BLaER1 treated with 17β-estradiol and CSF1 and Interleukin-3, amounts not matched to agents 10 nM and 100 nM (cell line): ENCODE measurements at regions not wholly inside any gene's neighbourhood (a gene's known extent, or its start where the extent isn't known, plus 50 kb on each side); places are given as distances from the start of the nearest gene placed in this dataset.
A peak's percentile ranks its signal among the peaks of the same experiment; 100 is the strongest.
"Not testable (repeated sequence)": the region's sequence is repeated elsewhere in the genome, so short reads cannot be mapped to it uniquely, and the experiment has no call there.

Source experiments
- H3K27ac ChIP-seq, 11 experiments: shearing (Covaris generic); formaldehyde crosslinking; 2 replicates each; pipeline ENCODE4 v1.8.1; 2022
- H3K27me3 ChIP-seq, 11 experiments: shearing (Covaris generic); formaldehyde crosslinking; 2 replicates each; pipeline ENCODE4 v1.8.1; 2022
- H3K36me3 ChIP-seq, 11 experiments: shearing (Covaris generic); formaldehyde crosslinking; 2 replicates each; pipeline ENCODE4 v1.8.1; 2022
- H3K4me1 ChIP-seq, 10 experiments: shearing (Covaris generic); formaldehyde crosslinking; 2 replicates each; pipeline ENCODE4 v1.8.1; 2022
- H3K4me2 ChIP-seq, 11 experiments: shearing (Covaris generic); formaldehyde crosslinking; 2 replicates each; pipeline ENCODE4 v1.8.1; 2022
- H3K4me3 ChIP-seq, 10 experiments: shearing (Covaris generic); formaldehyde crosslinking; 2 replicates each; pipeline ENCODE4 v1.8.1; 2022
- H3K9ac ChIP-seq, 11 experiments: shearing (Covaris generic); formaldehyde crosslinking; 2 replicates each; pipeline ENCODE4 v1.8.1; 2022
- H3K9me3 ChIP-seq, 11 experiments: shearing (Covaris generic); formaldehyde crosslinking; replicated peaks in 1 of 11; 2 replicates each; pipeline ENCODE4 v1.8.1; 2022
- H4K20me1 ChIP-seq, 11 experiments: shearing (Covaris generic); formaldehyde crosslinking; 2 replicates each; pipeline ENCODE4 v1.8.1; 2022
- Cebpa-rat ChIP-seq, 11 experiments: shearing (Covaris generic); IDR thresholded peaks; 2 replicates each; pipeline ENCODE4 v1.8.1; 2022

- Histone ChIP-seq H3K9me3 (peaks cover 0 to 5% (median 3%) of the 10 kb centered on the region in 11 experiments; a peak in 8 of 22 replicates), H3K9ac (no peak overlapping the region), H3K36me3 (no peaks in the 10 kb centered on the region), H3K4me2 (no peak overlapping the region), H3K27me3 (no peaks in the 10 kb centered on the region), H3K27ac (no peak overlapping the region), H3K4me1 (no peaks in the 10 kb centered on the region), H3K4me3 (no peak overlapping the region), H4K20me1 (no peaks in the 10 kb centered on the region)
- TF ChIP-seq Cebpa-rat (IDR thresholded peaks at IDR 0.05), result no peak; a peak in 1 of 22 replicates
Measured at GRCh38 chr13:38283346-38283745, 66.3 kb upstream of the UFM1 start.

GRCh38 chr13:38265132-38265497, 84.5 kb upstream of the UFM1 start:
- no peak overlapping the region for H3K9ac ChIP-seq
- no peak overlapping the region for H3K4me2 ChIP-seq
- H3K27me3 ChIP-seq, result no peaks in the 10 kb centered on the region
- H3K9me3 ChIP-seq, result peaks cover 0 to 11% (median 0%) of the 10 kb centered on the region in 11 experiments; a peak in 1 of 22 replicates
- no peak overlapping the region for H3K4me3 ChIP-seq
- H3K27ac ChIP-seq, result no peak overlapping the region
- H3K36me3 ChIP-seq, result no peaks in the 10 kb centered on the region
- no peaks in the 10 kb centered on the region; a peak in 1 of 20 replicates for H3K4me1 ChIP-seq
- no peak for TF ChIP-seq Cebpa-rat (IDR thresholded peaks at IDR 0.05)
- no peaks in the 10 kb centered on the region for H4K20me1 ChIP-seq

GRCh38 chr13:38264363-38265131, 85.1 kb upstream of the UFM1 start:
- Histone ChIP-seq H3K4me2 (no peak overlapping the region), H3K4me1 (no peaks in the 10 kb centered on the region; a peak in 1 of 20 replicates), H3K27ac (no peak overlapping the region)

GRCh38 chr13:38262211-38262610, 87.4 kb upstream of the UFM1 start:
- H3K4me2 ChIP-seq, result no peak overlapping the region; a peak in 1 of 22 replicates

More at GRCh38 chr13:38264363-38265131, 85.1 kb upstream of the UFM1 start:
- peaks cover 0 to 11% (median 0%) of the 10 kb centered on the region in 11 experiments; a peak in 1 of 22 replicates for H3K9me3 ChIP-seq
- H4K20me1 ChIP-seq, result no peaks in the 10 kb centered on the region
- TF ChIP-seq Cebpa-rat (IDR thresholded peaks at IDR 0.05), result no peak
- no peaks in the 10 kb centered on the region for H3K36me3 ChIP-seq
- no peaks in the 10 kb centered on the region for H3K27me3 ChIP-seq
- no peak overlapping the region for H3K9ac ChIP-seq
- no peak overlapping the region for H3K4me3 ChIP-seq

GRCh38 chr13:38255600-38255999, 94.1 kb upstream of the UFM1 start:
- no peak for TF ChIP-seq Cebpa-rat (IDR thresholded peaks at IDR 0.05)
- Histone ChIP-seq H3K4me2 (no peak overlapping the region), H4K20me1 (no peaks in the 10 kb centered on the region), H3K4me3 (no peak overlapping the region), H3K27ac (no peak overlapping the region), H3K9me3 (no peaks in the 10 kb centered on the region), H3K9ac (no peak overlapping the region), H3K4me1 (no peaks in the 10 kb centered on the region), H3K27me3 (no peaks in the 10 kb centered on the region), H3K36me3 (no peaks in the 10 kb centered on the region)

More at GRCh38 chr13:38262211-38262610, 87.4 kb upstream of the UFM1 start:
- H4K20me1 ChIP-seq, result no peaks in the 10 kb centered on the region
- no peaks in the 10 kb centered on the region for H3K9me3 ChIP-seq
- H3K9ac ChIP-seq, result no peak overlapping the region
- no peaks in the 10 kb centered on the region for H3K27me3 ChIP-seq
- no peak overlapping the region for H3K27ac ChIP-seq
- H3K4me3 ChIP-seq, result no peak overlapping the region
- no peak for TF ChIP-seq Cebpa-rat (IDR thresholded peaks at IDR 0.05)
- H3K4me1 ChIP-seq, result no peaks in the 10 kb centered on the region; a peak in 1 of 20 replicates
- no peaks in the 10 kb centered on the region for H3K36me3 ChIP-seq

- Histone ChIP-seq H3K4me3 (no peak overlapping the region), H3K27ac (no peak overlapping the region), H3K27me3 (no peaks in the 10 kb centered on the region), H3K4me2 (no peak overlapping the region), H3K4me1 (no peaks in the 10 kb centered on the region), H3K9ac (no peak overlapping the region), H4K20me1 (no peaks in the 10 kb centered on the region), H3K9me3 (no peaks in the 10 kb centered on the region), H3K36me3 (no peaks in the 10 kb centered on the region)
- no peak for TF ChIP-seq Cebpa-rat (IDR thresholded peaks at IDR 0.05)
Measured at GRCh38 chr13:38239874-38240273, 109.8 kb upstream of the UFM1 start.

GRCh38 chr13:38228322-38228721, 121.3 kb upstream of the UFM1 start:
- no peak overlapping the region for H3K4me3 ChIP-seq
- H4K20me1 ChIP-seq, result no peaks in the 10 kb centered on the region
- H3K27ac ChIP-seq, result no peak overlapping the region
- H3K36me3 ChIP-seq, result no peaks in the 10 kb centered on the region
- peaks cover 0 to 4% (median 0%) of the 10 kb centered on the region in 11 experiments; a peak in 3 of 22 replicates for H3K9me3 ChIP-seq
- no peak overlapping the region for H3K9ac ChIP-seq
- H3K4me1 ChIP-seq, result no peaks in the 10 kb centered on the region
- no peak for TF ChIP-seq Cebpa-rat (IDR thresholded peaks at IDR 0.05)
- H3K4me2 ChIP-seq, result no peak overlapping the region
- H3K27me3 ChIP-seq, result no peaks in the 10 kb centered on the region

GRCh38 chr13:38226496-38226895, 123.2 kb upstream of the UFM1 start:
- no peaks in the 10 kb centered on the region for H4K20me1 ChIP-seq
- TF ChIP-seq Cebpa-rat (IDR thresholded peaks at IDR 0.05), result no peak
- peaks cover 0 to 3% (median 0%) of the 10 kb centered on the region in 11 experiments; a peak in 5 of 22 replicates for H3K9me3 ChIP-seq
- H3K4me2 ChIP-seq, result no peak overlapping the region
- peaks cover 0 to 4% (median 0%) of the 10 kb centered on the region in 10 experiments; a peak in 7 of 20 replicates for H3K4me1 ChIP-seq
- no peak overlapping the region for H3K4me3 ChIP-seq
- no peak overlapping the region for H3K9ac ChIP-seq
- no peaks in the 10 kb centered on the region for H3K36me3 ChIP-seq
- no peaks in the 10 kb centered on the region for H3K27me3 ChIP-seq
- H3K27ac ChIP-seq, result no peak overlapping the region

- H3K36me3 ChIP-seq, result no peaks in the 10 kb centered on the region
- H3K4me2 ChIP-seq, result no peak overlapping the region
- no peaks in the 10 kb centered on the region for H3K27me3 ChIP-seq
- H4K20me1 ChIP-seq, result no peaks in the 10 kb centered on the region
- H3K4me1 ChIP-seq, result peaks cover 0 to 14% (median 0%) of the 10 kb centered on the region in 10 experiments; a peak in 8 of 20 replicates
- H3K4me3 ChIP-seq, result no peak overlapping the region
- TF ChIP-seq Cebpa-rat (IDR thresholded peaks at IDR 0.05), result no peak
- H3K9me3 ChIP-seq, result peaks cover 0 to 5% (median 0%) of the 10 kb centered on the region in 11 experiments; a peak in 3 of 22 replicates
- no peak overlapping the region for H3K27ac ChIP-seq
- H3K9ac ChIP-seq, result no peak overlapping the region
Measured at GRCh38 chr13:38223089-38223488, 126.6 kb upstream of the UFM1 start.

GRCh38 chr13:38221120-38221519, 128.5 kb upstream of the UFM1 start:
- H3K27ac ChIP-seq, H3K4me3 ChIP-seq, H3K36me3 ChIP-seq, H3K9me3 ChIP-seq, H3K9ac ChIP-seq, H3K27me3 ChIP-seq, H4K20me1 ChIP-seq: not testable (repeated sequence)
- Histone ChIP-seq H3K4me1 (peaks cover 0 to 14% (median 0%) of the 10 kb centered on the region in 10 experiments; a peak in 8 of 20 replicates), H3K4me2 (0 out of 22 replicates have a peak overlapping the region, but pooled peaks of 2 of the 11 experiments have one; percentile 11 to 17)
